Endothelial cell of umbilical vein (primary cell): ENCODE measurements at regions not wholly inside any gene's neighbourhood (a gene's known extent, or its start where the extent isn't known, plus 50 kb on each side); places are given as distances from the start of the nearest gene placed in this dataset.

Source experiments
- BruUV-seq: library from RNA; stranded (reverse); fragments of 400-500 nt; replicated peaks from 2 replicates; lab custom pipeline; 2021; lab: Mats Ljungman, UMichigan
- CTCF ChIA-PET: fragments of 300-600, 350-600 bp; sonication (Branson Sonifier 250); formaldehyde crosslinking; loops from one replicate; lab custom pipeline; 2021; ENCODE audit warnings: antibody characterized with exemption, inconsistent platforms; lab: Charles Lee
- POLR2A ChIA-PET: fragments of 300-600, 350-600 bp; sonication (Branson Sonifier 250); formaldehyde crosslinking; loops from one replicate; lab custom pipeline; 2021; ENCODE audit warnings: antibody characterized with exemption, inconsistent platforms; lab: Charles Lee
- DNase-seq: peaks from one replicate; pipeline ENCODE4 v3.0.0-alpha.2; 2011; ENCODE audit warnings: low read depth, low spot score
- FAIRE-seq: peaks from 2 replicates; lab custom pipeline; 2011; peaks lifted over from hg19 to GRCh38; lab: Jason Lieb, UNC
- H2AFZ ChIP-seq: 2 replicates; pipeline ENCODE4 v1.6.0; 2012; ENCODE audit warnings: low read depth, low read length, control low read depth, inconsistent platforms
- H3K27ac ChIP-seq: 2 replicates; pipeline ENCODE4 v1.5.1; 2011; ENCODE audit warnings: low read depth, mild to moderate bottlenecking, control low read depth, low read length, moderate library complexity; ENCODE audit not compliant: insufficient read depth
- H3K27me3 ChIP-seq, 2 experiments: 2 replicates each; pipeline versions ENCODE4 v1.6.0 to v1.6.1; 2011; ENCODE audit warnings: low read length in 2 of 2, mixed read lengths in 1 of 2; ENCODE audit not compliant: control insufficient read depth in 2 of 2, insufficient read depth in 2 of 2
- H3K36me3 ChIP-seq, 2 experiments: 2 replicates in 1 of 2; 3 replicates in 1 of 2; pipeline ENCODE4 v1.5.1; 2011; ENCODE audit warnings: low read length in 2 of 2, mild to moderate bottlenecking in 1 of 2, moderate library complexity in 1 of 2; ENCODE audit not compliant: control insufficient read depth in 2 of 2, insufficient read depth in 2 of 2; ENCODE audit errors: extremely low read depth in 1 of 2
- H3K4me1 ChIP-seq: 3 replicates; pipeline ENCODE4 v1.5.1; 2011; ENCODE audit warnings: mild to moderate bottlenecking, low read length; ENCODE audit not compliant: control insufficient read depth, insufficient read depth; ENCODE audit errors: extremely low read depth
- H3K4me2 ChIP-seq: 2 replicates; pipeline ENCODE4 v1.6.1; 2011; ENCODE audit warnings: low read length, control low read depth, mixed read lengths; ENCODE audit not compliant: insufficient read depth
- H3K4me3 ChIP-seq, 3 experiments: fragments of 200-600 bp in 1 of 3; sonication (generic), shearing (Covaris generic) in 1 of 3; replicated peaks in 1 of 3; 2 replicates each; pipeline ENCODE4 v1.5.1; 2011 to 2016; ENCODE audit warnings: control low read depth in 3 of 3, low read length in 3 of 3, mild to moderate bottlenecking in 2 of 3, inconsistent platforms in 1 of 3, low read depth in 1 of 3, moderate library complexity in 1 of 3; ENCODE audit not compliant: insufficient read depth in 1 of 3
- H3K79me2 ChIP-seq: 2 replicates; pipeline ENCODE4 v1.6.0; 2012; ENCODE audit warnings: low read length, inconsistent platforms; ENCODE audit not compliant: control insufficient read depth, insufficient read depth
- H3K9ac ChIP-seq: replicated peaks from 2 replicates; pipeline ENCODE3; 2011; ENCODE audit warnings: low read length, control low read depth; ENCODE audit not compliant: insufficient read depth; ENCODE audit errors: extremely low read depth
- H3K9me1 ChIP-seq: replicated peaks from 3 replicates; pipeline ENCODE4 v1.6.0; 2011; ENCODE audit warnings: mild to moderate bottlenecking, low read length; ENCODE audit not compliant: control insufficient read depth, insufficient read depth; ENCODE audit errors: extremely low read depth
- H3K9me3 ChIP-seq: replicated peaks from 2 replicates; pipeline ENCODE4 v1.5.1; 2012; ENCODE audit warnings: low read length, inconsistent platforms; ENCODE audit not compliant: control insufficient read depth, insufficient read depth
- H4K20me1 ChIP-seq: replicated peaks from 2 replicates; pipeline ENCODE3; 2011; ENCODE audit warnings: mild to moderate bottlenecking, low read length; ENCODE audit not compliant: control insufficient read depth, insufficient read depth; ENCODE audit errors: extremely low read depth
- EZH2 ChIP-seq: IDR thresholded peaks from 2 replicates; pipeline ENCODE4 v1.6.1; 2012; ENCODE audit warnings: borderline replicate concordance, low read depth, mild to moderate bottlenecking, moderate library complexity, low read length, inconsistent platforms; ENCODE audit not compliant: severe bottlenecking
- FOS ChIP-seq: IDR thresholded peaks from 2 replicates; pipeline ENCODE4 v1.6.1; 2011; ENCODE audit warnings: mild to moderate bottlenecking, low read length, moderate library complexity, borderline replicate concordance; ENCODE audit not compliant: insufficient read depth
- GATA2 ChIP-seq: IDR thresholded peaks from 2 replicates; pipeline ENCODE4 v1.7.0; 2011; ENCODE audit warnings: low read depth, mild to moderate bottlenecking, moderate library complexity, mixed read lengths, low read length; ENCODE audit not compliant: insufficient read length, insufficient read depth
- JUN ChIP-seq: IDR thresholded peaks from 2 replicates; pipeline ENCODE4 v1.6.1; 2011; ENCODE audit warnings: borderline replicate concordance, low read depth; ENCODE audit not compliant: insufficient read length, insufficient read depth
- MYC ChIP-seq: IDR thresholded peaks from one replicate; pipeline ENCODE4 v1.6.1; 2011; ENCODE audit warnings: mild to moderate bottlenecking, low read depth, low read length
- POLR2A ChIP-seq: IDR thresholded peaks from 2 replicates; pipeline ENCODE4 v1.6.1; 2012; ENCODE audit warnings: low read depth, mild to moderate bottlenecking, control low read depth, low read length
- POLR2AphosphoS5 ChIP-seq: IDR thresholded peaks from 2 replicates; pipeline ENCODE4 v1.6.1; 2012; ENCODE audit warnings: low read depth, mild to moderate bottlenecking, control low read depth, low read length, moderate library complexity; ENCODE audit not compliant: insufficient read depth
- dilution Hi-C: fragments of 300-500 bp; cut with MboI; formaldehyde crosslinking; loops from one replicate; pipeline ENCODE4 v1.15.0; 2019; ENCODE audit warnings: low sequenced_read_pairs; ENCODE audit not compliant: extremely low pct_ligation_motif_present
- intact Hi-C: fragments of 100-400 bp; cut with micrococcal nuclease; formaldehyde crosslinking; loops from one replicate; pipeline ENCODE4 v1.10.0; 2022
- TF ChIP-seq, protein P1 (sequence below), 2 donors: IDR thresholded peaks; 1 replicate in 1 of 2; 2 replicates in 1 of 2; pipeline ENCODE4 v1.5.1; 2011; ENCODE audit warnings: low read length in 2 of 2, mild to moderate bottlenecking in 2 of 2, moderate library complexity in 2 of 2, control low read depth in 1 of 2, inconsistent platforms in 1 of 2, low read depth in 1 of 2; ENCODE audit not compliant: insufficient read depth in 1 of 2; ENCODE audit errors: extremely low read depth in 1 of 2
- TF ChIP-seq, protein P2 (sequence below): IDR thresholded peaks from 2 replicates; pipeline ENCODE4 v1.6.1; 2011; ENCODE audit not compliant: insufficient read depth, insufficient read length

DNA sequence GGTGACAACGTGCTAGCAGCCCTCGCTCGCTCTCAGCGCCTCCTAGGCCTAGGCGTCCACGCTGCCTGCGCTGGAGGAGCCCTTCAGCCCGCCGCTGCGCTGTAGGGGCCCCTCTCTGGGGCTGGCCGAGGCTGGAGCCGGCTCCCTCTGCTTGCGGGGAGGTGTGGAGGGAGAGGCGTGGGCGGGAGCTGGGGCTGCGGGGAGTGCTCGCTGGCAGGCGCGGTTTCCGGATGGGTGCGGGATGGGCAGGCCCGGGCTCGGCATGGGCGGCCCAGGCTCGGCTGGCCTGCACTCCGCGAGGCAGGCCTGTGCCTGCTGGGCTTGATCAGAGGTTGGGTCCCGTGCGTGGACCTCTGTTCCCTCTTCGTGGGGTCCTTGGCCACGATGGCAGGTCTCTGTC, 472.6 kb downstream of the PRR16 start:
- POLR2A ChIA-PET, result no interaction called here

More for the DNA sequence above, 472.6 kb downstream of the PRR16 start:
- CTCF ChIA-PET, result no interaction called here
- TF ChIP-seq, protein P1, sequence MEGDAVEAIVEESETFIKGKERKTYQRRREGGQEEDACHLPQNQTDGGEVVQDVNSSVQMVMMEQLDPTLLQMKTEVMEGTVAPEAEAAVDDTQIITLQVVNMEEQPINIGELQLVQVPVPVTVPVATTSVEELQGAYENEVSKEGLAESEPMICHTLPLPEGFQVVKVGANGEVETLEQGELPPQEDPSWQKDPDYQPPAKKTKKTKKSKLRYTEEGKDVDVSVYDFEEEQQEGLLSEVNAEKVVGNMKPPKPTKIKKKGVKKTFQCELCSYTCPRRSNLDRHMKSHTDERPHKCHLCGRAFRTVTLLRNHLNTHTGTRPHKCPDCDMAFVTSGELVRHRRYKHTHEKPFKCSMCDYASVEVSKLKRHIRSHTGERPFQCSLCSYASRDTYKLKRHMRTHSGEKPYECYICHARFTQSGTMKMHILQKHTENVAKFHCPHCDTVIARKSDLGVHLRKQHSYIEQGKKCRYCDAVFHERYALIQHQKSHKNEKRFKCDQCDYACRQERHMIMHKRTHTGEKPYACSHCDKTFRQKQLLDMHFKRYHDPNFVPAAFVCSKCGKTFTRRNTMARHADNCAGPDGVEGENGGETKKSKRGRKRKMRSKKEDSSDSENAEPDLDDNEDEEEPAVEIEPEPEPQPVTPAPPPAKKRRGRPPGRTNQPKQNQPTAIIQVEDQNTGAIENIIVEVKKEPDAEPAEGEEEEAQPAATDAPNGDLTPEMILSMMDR (IDR thresholded peaks at IDR 0.05; ENCODE audit: extremely low read depth in 1 of 2, insufficient read depth in 1 of 2, low read depth in 1 of 2, low read length in 2 of 2), result no peak
- TF ChIP-seq, protein P2, sequence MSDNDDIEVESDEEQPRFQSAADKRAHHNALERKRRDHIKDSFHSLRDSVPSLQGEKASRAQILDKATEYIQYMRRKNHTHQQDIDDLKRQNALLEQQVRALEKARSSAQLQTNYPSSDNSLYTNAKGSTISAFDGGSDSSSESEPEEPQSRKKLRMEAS, result no peak
- TF ChIP-seq EZH2, result no peak
- TF ChIP-seq MYC, result no peak
- no peak for TF ChIP-seq JUN
- no peak for TF ChIP-seq POLR2AphosphoS5
- no peak for TF ChIP-seq POLR2A
- TF ChIP-seq FOS, result no peak
- no peak for TF ChIP-seq GATA2
- Histone ChIP-seq H3K27ac (no peak overlapping the region), H2AFZ (no peak overlapping the region), H3K4me1 (no peaks in the 10 kb centered on the region), H3K36me3 (no peaks in the 10 kb centered on the region), H3K9me1 (no peaks in the 10 kb centered on the region), H4K20me1 (no peaks in the 10 kb centered on the region), H3K27me3 (no peaks in the 10 kb centered on the region), H3K79me2 (no peaks in the 10 kb centered on the region), H3K9ac (no peak overlapping the region), H3K4me2 (no peak overlapping the region), H3K9me3 (no peaks in the 10 kb centered on the region), H3K4me3 (no peak overlapping the region)
- BruUV-seq, result no TSS peak
- dilution Hi-C loops, result no loop called here
- FAIRE-seq (no peak), DNase-seq (no peak)
- intact Hi-C loops, result no loop called here
